HepG2 (cell line): ENCODE measurements at regions not wholly inside any gene's neighbourhood (a gene's known extent, or its start where the extent isn't known, plus 50 kb on each side); places are given as distances from the start of the nearest gene placed in this dataset.

ENCODE experiments used
- ATAC-seq: fragments of 200-7000 bp; cut with Tn5 transposase; 3 replicates; pipeline ENCODE4 v1.9.1; 2020; ENCODE audit warnings: mild to moderate bottlenecking, moderate library complexity
- BruUV-seq: library from RNA; stranded (reverse); fragments of 400-500 nt; replicated peaks from 2 replicates; lab custom pipeline; 2021; lab: Mats Ljungman, UMichigan
- CTCF ChIA-PET: fragments of 300-600 bp; formaldehyde crosslinking; extraction: SDS; loops from one replicate; lab custom pipeline; 2021; ENCODE audit warnings: low total read pairs, inconsistent platforms, low intra/inter-chr PET ratio; lab: Yijun Ruan, JAX
- POLR2A ChIA-PET: fragments of 350-600 bp; sonication (Branson Sonifier 250); formaldehyde crosslinking; loops from one replicate; lab custom pipeline; 2020; ENCODE audit warnings: antibody characterized with exemption, inconsistent platforms; lab: Yijun Ruan, JAX
- DNase-seq: peaks from one replicate; pipeline ENCODE4 v3.0.0-alpha.2; 2015; ENCODE audit warnings: low spot score
- FAIRE-seq: peaks from 3 replicates; lab custom pipeline; 2011; peaks lifted over from hg19 to GRCh38; lab: Jason Lieb, UNC
- H2AFZ ChIP-seq: one replicate; pipeline ENCODE4 v1.6.1; 2011; ENCODE audit warnings: low read length, inconsistent platforms
- H3K27ac ChIP-seq: fragments of 300-600 bp; 3 replicates; pipeline ENCODE4 v1.8.0; 2011; ENCODE audit warnings: mixed run types, mild to moderate bottlenecking, mixed read lengths, low read length, inconsistent platforms; ENCODE audit not compliant: insufficient read depth; ENCODE audit errors: extremely low read length
- H3K27me3 ChIP-seq, 2 experiments: fragments of 200-600 bp in 1 of 2; 2 replicates in 1 of 2; 3 replicates in 1 of 2; pipeline versions ENCODE4 v1.6.0 to v1.8.0; 2011; ENCODE audit warnings: low read length in 2 of 2, mild to moderate bottlenecking in 2 of 2, moderate library complexity in 2 of 2, inconsistent platforms in 1 of 2; ENCODE audit not compliant: insufficient read depth in 2 of 2, control insufficient read depth in 1 of 2
- H3K36me3 ChIP-seq, 2 experiments: fragments of 200-600 bp in 1 of 2; replicated peaks in 1 of 2; 2 replicates in 1 of 2; 3 replicates in 1 of 2; pipeline versions ENCODE4 v1.5.1 to v1.8.0; 2011; ENCODE audit warnings: low read length in 2 of 2, inconsistent platforms in 1 of 2; ENCODE audit not compliant: insufficient read depth in 2 of 2, control insufficient read depth in 1 of 2
- H3K4me1 ChIP-seq: 2 replicates; pipeline ENCODE4 v1.5.1; 2012; ENCODE audit warnings: low read length, inconsistent platforms; ENCODE audit not compliant: insufficient read depth
- H3K4me2 ChIP-seq: 2 replicates; pipeline ENCODE4 v1.6.0; 2011; ENCODE audit warnings: low read depth, low read length, inconsistent platforms
- H3K4me3 ChIP-seq, 3 experiments: fragments of 200-600 bp in 1 of 3; sonication (generic), shearing (Covaris generic) in 1 of 3; replicated peaks in 1 of 3; 2 replicates each; pipeline ENCODE4 v1.5.1; 2011 to 2016; ENCODE audit warnings: low read length in 3 of 3, inconsistent platforms in 2 of 3, low read depth in 2 of 3, mild to moderate bottlenecking in 2 of 3, control low read depth in 1 of 3, mixed read lengths in 1 of 3; ENCODE audit not compliant: insufficient read depth in 1 of 3
- H3K79me2 ChIP-seq: one replicate; pipeline ENCODE4 v1.6.1; 2011; ENCODE audit warnings: low read length, inconsistent platforms; ENCODE audit not compliant: insufficient read depth
- H3K9ac ChIP-seq: 2 replicates; pipeline ENCODE4 v1.6.0; 2011; ENCODE audit warnings: mild to moderate bottlenecking, low read depth, low read length, inconsistent platforms; ENCODE audit not compliant: insufficient read depth
- H3K9me3 ChIP-seq: 2 replicates; pipeline ENCODE4 v1.5.1; 2012; ENCODE audit warnings: mild to moderate bottlenecking, low read length
- H4K20me1 ChIP-seq: 2 replicates; pipeline ENCODE4 v1.6.0; 2011; ENCODE audit warnings: inconsistent platforms, mild to moderate bottlenecking, low read length, moderate library complexity; ENCODE audit not compliant: insufficient read depth
- BHLHE40 ChIP-seq: IDR thresholded peaks from 2 replicates; pipeline ENCODE4 v1.6.1; 2011; ENCODE audit warnings: low read length, improper control_type of control experiment
- CENPT ChIP-seq: sonication (generic); formaldehyde crosslinking; IDR thresholded peaks from 2 replicates; pipeline ENCODE4 v1.8.0; 2022; ENCODE audit warnings: low read depth, mild to moderate bottlenecking, moderate library complexity, missing genetic modification reagents
- GPN1 ChIP-seq: sonication (generic); formaldehyde crosslinking; IDR thresholded peaks from 2 replicates; pipeline ENCODE4 v1.5.1; 2020; ENCODE audit warnings: missing genetic modification reagents, borderline replicate concordance
- MAZ ChIP-seq, 2 experiments: sonication (generic) in 1 of 2; formaldehyde crosslinking in 1 of 2; IDR thresholded peaks; 2 replicates each; pipeline versions ENCODE4 v1.5.0 to v1.6.1; 2012 to 2020; ENCODE audit warnings: low read depth in 2 of 2, mild to moderate bottlenecking in 2 of 2, borderline replicate concordance in 1 of 2, improper control_type of control experiment in 1 of 2, low read length in 1 of 2, missing genetic modification reagents in 1 of 2, moderate library complexity in 1 of 2
- SALL1 ChIP-seq: sonication (generic); formaldehyde crosslinking; IDR thresholded peaks from 2 replicates; pipeline ENCODE4 v1.8.0; 2022; ENCODE audit warnings: mild to moderate bottlenecking, missing genetic modification reagents
- SAP130 ChIP-seq: IDR thresholded peaks from 2 replicates; pipeline ENCODE4 v1.6.1; 2016; ENCODE audit warnings: low read depth
- TRIM24 ChIP-seq: sonication (generic); formaldehyde crosslinking; IDR thresholded peaks from 2 replicates; pipeline ENCODE4 v1.8.0; 2022; ENCODE audit warnings: mild to moderate bottlenecking, missing genetic modification reagents
- ZKSCAN5 ChIP-seq: sonication (generic); formaldehyde crosslinking; IDR thresholded peaks from 2 replicates; pipeline ENCODE4 v1.5.1; 2020; ENCODE audit warnings: mild to moderate bottlenecking, missing genetic modification reagents
- ZNF335 ChIP-seq: sonication (generic); formaldehyde crosslinking; IDR thresholded peaks from 2 replicates; pipeline ENCODE4 v1.4.0; 2020; ENCODE audit warnings: missing genetic modification reagents
- ZSCAN9 ChIP-seq: IDR thresholded peaks from 2 replicates; pipeline ENCODE4 v1.6.1; 2016; ENCODE audit warnings: borderline replicate concordance
- WGBS: methylation state at CpG from one replicate; pipeline ENCODE4 v1.1.6; 2017; ENCODE audit warnings: low lambda C conversion rate; 5-methylcytosine and 5-hydroxymethylcytosine counted together
- in situ Hi-C: cut with HindIII; loops from 2 replicates; pipeline ENCODE4 v1.10.0; 2017; ENCODE audit warnings: low pct_unique_long_range_greater_than_20kb; ENCODE audit not compliant: extremely low pct_ligation_motif_present
- intact Hi-C: fragments of 100-400 bp; cut with micrococcal nuclease; formaldehyde crosslinking; loops from one replicate; pipeline ENCODE4 v1.10.0; 2022; ENCODE audit not compliant: unreplicated experiment
- TF ChIP-seq, protein P1 (sequence below): IDR thresholded peaks from 2 replicates; pipeline ENCODE4 v1.6.1; 2012; ENCODE audit warnings: low read length, improper control_type of control experiment

GRCh38 chr7:42292991-42293521 is 56.0 kb upstream of the GLI3 start:
- Histone ChIP-seq H3K4me3 (no peak overlapping the region), H3K79me2 (no peaks in the 10 kb centered on the region), H3K27me3 (no peaks in the 10 kb centered on the region), H3K4me1 (no peaks in the 10 kb centered on the region)
- BruUV-seq, result no TSS peak
- TF ChIP-seq TRIM24 (CRISPR knock-in tag) (no peak), BHLHE40 (no peak), ZKSCAN5 (CRISPR knock-in tag) (no peak), GPN1 (CRISPR knock-in tag) (no peak), ZNF335 (no peak), MAZ (IDR thresholded peaks at IDR 0.05; ENCODE audit: borderline replicate concordance, low read depth, low read length) (no peak), MAZ (CRISPR knock-in tag; IDR thresholded peaks at IDR 0.05; ENCODE audit: low read depth) (no peak), ZSCAN9 (CRISPR knock-in tag) (no peak), SAP130 (CRISPR knock-in tag) (no peak), CENPT (no peak), SALL1 (no peak)
- TF ChIP-seq, protein P1, sequence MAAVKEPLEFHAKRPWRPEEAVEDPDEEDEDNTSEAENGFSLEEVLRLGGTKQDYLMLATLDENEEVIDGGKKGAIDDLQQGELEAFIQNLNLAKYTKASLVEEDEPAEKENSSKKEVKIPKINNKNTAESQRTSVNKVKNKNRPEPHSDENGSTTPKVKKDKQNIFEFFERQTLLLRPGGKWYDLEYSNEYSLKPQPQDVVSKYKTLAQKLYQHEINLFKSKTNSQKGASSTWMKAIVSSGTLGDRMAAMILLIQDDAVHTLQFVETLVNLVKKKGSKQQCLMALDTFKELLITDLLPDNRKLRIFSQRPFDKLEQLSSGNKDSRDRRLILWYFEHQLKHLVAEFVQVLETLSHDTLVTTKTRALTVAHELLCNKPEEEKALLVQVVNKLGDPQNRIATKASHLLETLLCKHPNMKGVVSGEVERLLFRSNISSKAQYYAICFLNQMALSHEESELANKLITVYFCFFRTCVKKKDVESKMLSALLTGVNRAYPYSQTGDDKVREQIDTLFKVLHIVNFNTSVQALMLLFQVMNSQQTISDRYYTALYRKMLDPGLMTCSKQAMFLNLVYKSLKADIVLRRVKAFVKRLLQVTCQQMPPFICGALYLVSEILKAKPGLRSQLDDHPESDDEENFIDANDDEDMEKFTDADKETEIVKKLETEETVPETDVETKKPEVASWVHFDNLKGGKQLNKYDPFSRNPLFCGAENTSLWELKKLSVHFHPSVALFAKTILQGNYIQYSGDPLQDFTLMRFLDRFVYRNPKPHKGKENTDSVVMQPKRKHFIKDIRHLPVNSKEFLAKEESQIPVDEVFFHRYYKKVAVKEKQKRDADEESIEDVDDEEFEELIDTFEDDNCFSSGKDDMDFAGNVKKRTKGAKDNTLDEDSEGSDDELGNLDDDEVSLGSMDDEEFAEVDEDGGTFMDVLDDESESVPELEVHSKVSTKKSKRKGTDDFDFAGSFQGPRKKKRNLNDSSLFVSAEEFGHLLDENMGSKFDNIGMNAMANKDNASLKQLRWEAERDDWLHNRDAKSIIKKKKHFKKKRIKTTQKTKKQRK, result no peak
- TF ChIP-seq, all 625 proteins: peak for 0
- POLR2A ChIA-PET, result no interaction called here
- intact Hi-C loops, result no loop called here
- CTCF ChIA-PET, result no interaction called here
- in situ Hi-C loops, result no loop called here
- Histone ChIP-seq H3K4me2 (no peak overlapping the region), H3K9me3 (no peaks in the 10 kb centered on the region), H3K9ac (no peak overlapping the region), H2AFZ (no peak overlapping the region), H3K27ac (no peak overlapping the region), H3K36me3 (no peaks in the 10 kb centered on the region), H4K20me1 (no peaks in the 10 kb centered on the region)
- WGBS, result 1% methylated on average over 8 of the region's 8 CpGs
- ATAC-seq (no peak), DNase-seq (no peak), FAIRE-seq (no peak)
